ENCODE measurements at regions not wholly inside any gene's neighbourhood (a gene's known extent, or its start where the extent isn't known, plus 50 kb on each side); places are given as distances from the start of the nearest gene placed in this dataset.

GRCh38 chr13:57878291-57878690 lies 246.7 kb downstream of the PCDH17 start (continued):
- no peak for TF ChIP-seq ZNF614 (CRISPR knock-in tag; IDR thresholded peaks at IDR 0.05; ENCODE audit: borderline replicate concordance)
- TF ChIP-seq TSC22D2 (CRISPR knock-in tag; IDR thresholded peaks at IDR 0.05; ENCODE audit: borderline replicate concordance), result no peak
- no peak for TF ChIP-seq NFIB (CRISPR knock-in tag; IDR thresholded peaks at IDR 0.05; ENCODE audit: borderline replicate concordance)

GRCh38 chr13:57897225-57897624 lies 265.7 kb downstream of the PCDH17 start:
- Histone ChIP-seq H3K27ac (ENCODE audit: extremely low read length, insufficient read depth, low read length) (no peak overlapping the region), H3K9me3 (ENCODE audit: low read length) (peaks cover 67% of the 10 kb centered on the region), H2AFZ (ENCODE audit: low read length) (no peak overlapping the region), H3K4me1 (ENCODE audit: insufficient read depth, low read length) (no peaks in the 10 kb centered on the region), H3K4me3 (replicated peaks in 1 of 3; ENCODE audit: insufficient read depth in 1 of 3, low read depth in 2 of 3, low read length in 3 of 3) (no peak overlapping the region), H3K79me2 (ENCODE audit: insufficient read depth, low read length) (no peaks in the 10 kb centered on the region), H4K20me1 (ENCODE audit: insufficient read depth, low read length) (no peaks in the 10 kb centered on the region), H3K27me3 (ENCODE audit: control insufficient read depth in 1 of 2, insufficient read depth in 2 of 2, low read length in 2 of 2) (no peaks in the 10 kb centered on the region), H3K36me3 (replicated peaks in 1 of 2; ENCODE audit: control insufficient read depth in 1 of 2, insufficient read depth in 2 of 2, low read length in 2 of 2) (no peaks in the 10 kb centered on the region), H3K4me2 (ENCODE audit: low read depth, low read length) (no peak overlapping the region), H3K9ac (ENCODE audit: insufficient read depth, low read depth, low read length) (no peak overlapping the region)
- FAIRE-seq (no peak), DNase-seq (ENCODE audit: low spot score) (no peak), ATAC-seq (no peak)
- intact Hi-C loops (cut with micrococcal nuclease; ENCODE audit: unreplicated experiment), result no loop called here
- ChIA-PET CTCF (ENCODE audit: low intra/inter-chr PET ratio, low total read pairs) (no interaction called here), POLR2A (no interaction called here)
- in situ Hi-C loops (cut with HindIII; ENCODE audit: extremely low pct_ligation_motif_present, low pct_unique_long_range_greater_than_20kb), result no loop called here
- no peak for TF ChIP-seq STAG1 (CRISPR knock-in tag; IDR thresholded peaks at IDR 0.05)
- TF ChIP-seq FOXP1 (IDR thresholded peaks at IDR 0.05), result no peak
- no peak for TF ChIP-seq FOXP1 (CRISPR knock-in tag; IDR thresholded peaks at IDR 0.05)
- no peak for TF ChIP-seq TCF7 (IDR thresholded peaks at IDR 0.05; ENCODE audit: low read depth)
- no peak for TF ChIP-seq ZNF160 (CRISPR knock-in tag; IDR thresholded peaks at IDR 0.05)
- TF ChIP-seq ZNF292 (CRISPR knock-in tag; IDR thresholded peaks at IDR 0.05; ENCODE audit: borderline replicate concordance, low read depth), result no peak
- BruUV-seq (replicated peaks), result no TSS peak

- intact Hi-C loops (cut with micrococcal nuclease; ENCODE audit: unreplicated experiment), result no loop called here
- no peaks in the 10 kb centered on the region for H3K4me1 ChIP-seq (ENCODE audit: insufficient read depth, low read length)
- TF ChIP-seq SOX6 (IDR thresholded peaks at IDR 0.05), result no peak
- no peak for TF ChIP-seq SOX6 (CRISPR knock-in tag; IDR thresholded peaks at IDR 0.05)
- no peak for TF ChIP-seq ZNF747 (CRISPR knock-in tag; IDR thresholded peaks at IDR 0.05; ENCODE audit: borderline replicate concordance)
- no peak for TF ChIP-seq ATF4 (CRISPR knock-in tag; IDR thresholded peaks at IDR 0.05)
- TF ChIP-seq PHF8 (CRISPR knock-in tag; IDR thresholded peaks at IDR 0.05), result no peak
- TF ChIP-seq MEF2D (CRISPR knock-in tag; IDR thresholded peaks at IDR 0.05), result no peak
- TF ChIP-seq SMAD3 (CRISPR knock-in tag; IDR thresholded peaks at IDR 0.05), result no peak
Measured at GRCh38 chr13:57899096-57899495, 267.6 kb downstream of the PCDH17 start.

More at GRCh38 chr13:57899096-57899495, 267.6 kb downstream of the PCDH17 start:
- Histone ChIP-seq H3K27me3 (ENCODE audit: control insufficient read depth in 1 of 2, insufficient read depth in 2 of 2, low read length in 2 of 2) (no peaks in the 10 kb centered on the region), H3K79me2 (ENCODE audit: insufficient read depth, low read length) (no peaks in the 10 kb centered on the region), H3K9ac (ENCODE audit: insufficient read depth, low read depth, low read length) (no peak overlapping the region), H4K20me1 (ENCODE audit: insufficient read depth, low read length) (no peaks in the 10 kb centered on the region), H3K27ac (ENCODE audit: extremely low read length, insufficient read depth, low read length) (no peak overlapping the region), H2AFZ (ENCODE audit: low read length) (no peak overlapping the region), H3K4me3 (replicated peaks in 1 of 3; ENCODE audit: insufficient read depth in 1 of 3, low read depth in 2 of 3, low read length in 3 of 3) (no peak overlapping the region), H3K9me3 (ENCODE audit: low read length) (peaks cover 58% of the 10 kb centered on the region), H3K36me3 (replicated peaks in 1 of 2; ENCODE audit: control insufficient read depth in 1 of 2, insufficient read depth in 2 of 2, low read length in 2 of 2) (no peaks in the 10 kb centered on the region), H3K4me2 (ENCODE audit: low read depth, low read length) (no peak overlapping the region)
- BruUV-seq (replicated peaks), result no TSS peak
- in situ Hi-C loops (cut with HindIII; ENCODE audit: extremely low pct_ligation_motif_present, low pct_unique_long_range_greater_than_20kb), result no loop called here
- ATAC-seq (no peak), FAIRE-seq (no peak), DNase-seq (ENCODE audit: low spot score) (no peak)
- CTCF ChIA-PET (ENCODE audit: low intra/inter-chr PET ratio, low total read pairs), result no interaction called here
- POLR2A ChIA-PET, result no interaction called here
- 5% methylated on average over 4 of the region's 4 CpGs for WGBS (ENCODE audit: low lambda C conversion rate)

Measured in HepG2 (cell line).